Mesendoderm (in vitro differentiated cells): ENCODE measurements at regions not wholly inside any gene's neighbourhood (a gene's known extent, or its start where the extent isn't known, plus 50 kb on each side); places are given as distances from the start of the nearest gene placed in this dataset.

Experiments
- DNase-seq: peaks from one replicate; pipeline ENCODE4 v3.0.0; 2013
- H2AK5ac ChIP-seq: 2 replicates; pipeline ENCODE4 v1.6.1; 2013; ENCODE audit warnings: low read length, inconsistent platforms
- H2BK120ac ChIP-seq: 2 replicates; pipeline ENCODE4 v1.6.1; 2013; ENCODE audit warnings: low read depth, mild to moderate bottlenecking, low read length, moderate library complexity, mixed read lengths
- H2BK15ac ChIP-seq: replicated peaks from 2 replicates; pipeline ENCODE4 v1.6.1; 2013; ENCODE audit warnings: low read depth, mild to moderate bottlenecking, moderate library complexity
- H2BK5ac ChIP-seq: 2 replicates; pipeline ENCODE4 v1.6.1; 2013; ENCODE audit warnings: low read length, inconsistent platforms
- H3K18ac ChIP-seq: 2 replicates; pipeline ENCODE4 v1.6.1; 2013; ENCODE audit warnings: mild to moderate bottlenecking, low read length, mixed read lengths
- H3K23ac ChIP-seq: one replicate; pipeline ENCODE4 v1.6.1; 2013; ENCODE audit warnings: low read length
- H3K27ac ChIP-seq: 2 replicates; pipeline ENCODE4 v1.5.1; 2013; ENCODE audit warnings: low read depth, mild to moderate bottlenecking, inconsistent platforms, low read length, moderate library complexity
- H3K27me3 ChIP-seq: 2 replicates; pipeline ENCODE4 v1.6.1; 2013; ENCODE audit warnings: low read length, control low read depth, mild to moderate bottlenecking, inconsistent platforms; ENCODE audit not compliant: insufficient read depth, poor library complexity
- H3K36me3 ChIP-seq: 2 replicates; pipeline ENCODE4 v1.6.1; 2013; ENCODE audit warnings: low read length, inconsistent platforms; ENCODE audit not compliant: control insufficient read depth, insufficient read depth
- H3K4ac ChIP-seq: one replicate; pipeline ENCODE4 v1.6.1; 2013; ENCODE audit warnings: low read depth, mild to moderate bottlenecking, low read length, moderate library complexity
- H3K4me1 ChIP-seq: 2 replicates; pipeline ENCODE4 v1.6.1; 2013; ENCODE audit warnings: low read depth, low read length, inconsistent platforms; ENCODE audit not compliant: control insufficient read depth
- H3K4me2 ChIP-seq: 2 replicates; pipeline ENCODE4 v1.6.1; 2013; ENCODE audit warnings: low read length
- H3K4me3 ChIP-seq: 2 replicates; pipeline ENCODE4 v1.5.1; 2013; ENCODE audit warnings: mild to moderate bottlenecking, low read length
- H3K56ac ChIP-seq: one replicate; pipeline ENCODE4 v1.6.1; 2013; ENCODE audit warnings: low read length
- H3K79me1 ChIP-seq: 2 replicates; pipeline ENCODE4 v1.6.1; 2013; ENCODE audit warnings: low read length, inconsistent platforms
- H3K79me2 ChIP-seq: 2 replicates; pipeline ENCODE4 v1.6.1; 2013; ENCODE audit warnings: mild to moderate bottlenecking, low read length; ENCODE audit not compliant: control insufficient read depth, insufficient read depth
- H3K9ac ChIP-seq: 2 replicates; pipeline ENCODE4 v1.6.1; 2013; ENCODE audit warnings: low read length, inconsistent platforms
- H4K5ac ChIP-seq: one replicate; pipeline ENCODE4 v1.6.1; 2013; ENCODE audit warnings: low read length
- H4K8ac ChIP-seq: one replicate; pipeline ENCODE4 v1.6.1; 2013; ENCODE audit warnings: low read depth, mild to moderate bottlenecking, control low read depth, low read length, moderate library complexity
- WGBS: extraction: QIAGEN DNeasy Blood & Tissue Kit; methylation state at CpG from one replicate; pipeline ENCODE4 v1.1.7; 2013; ENCODE audit warnings: low lambda C conversion rate, missing lambda C conversion rate; ENCODE audit not compliant: insufficient coverage; ENCODE audit errors: extremely low coverage; 5-methylcytosine and 5-hydroxymethylcytosine counted together

- Histone ChIP-seq H3K23ac (no peak overlapping the region), H3K4me1 (no peaks in the 10 kb centered on the region), H3K56ac (no peak overlapping the region), H3K79me1 (no peaks in the 10 kb centered on the region), H4K8ac (no peak overlapping the region), H3K18ac (no peak overlapping the region), H3K4ac (no peak overlapping the region), H2BK15ac (no peak overlapping the region), H4K5ac (no peak overlapping the region), H3K79me2 (no peaks in the 10 kb centered on the region), H3K36me3 (no peaks in the 10 kb centered on the region), H2AK5ac (no peak overlapping the region), H3K27me3 (no peaks in the 10 kb centered on the region), H2BK5ac (no peak overlapping the region), H2BK120ac (no peak overlapping the region), H3K27ac (no peak overlapping the region), H3K4me3 (no peak overlapping the region), H3K4me2 (no peak overlapping the region), H3K9ac (no peak overlapping the region)
- whole genome bisulfite sequencing, result no CpG with 5 or more reads among the region's 2 CpGs
- DNase-seq, result no peak
These were observed 350.4 kb downstream of the AMY1C start for GRCh38 chr1:104100115-104100514.

- WGBS, result no CpG with 5 or more reads among the region's 5 CpGs
- no peaks in the 10 kb centered on the region for H3K4me1 ChIP-seq
- no peak overlapping the region for H2AK5ac ChIP-seq
- no peak overlapping the region for H3K4me2 ChIP-seq
- no peak overlapping the region for H3K18ac ChIP-seq
- H3K79me1 ChIP-seq, result no peaks in the 10 kb centered on the region
- H3K9ac ChIP-seq, result no peak overlapping the region
- H3K4ac ChIP-seq, result no peak overlapping the region
- no peak overlapping the region for H4K5ac ChIP-seq
- H3K27me3 ChIP-seq, result no peaks in the 10 kb centered on the region
- no peaks in the 10 kb centered on the region for H3K36me3 ChIP-seq
- H4K8ac ChIP-seq, result no peak overlapping the region
- no peak overlapping the region for H3K4me3 ChIP-seq
- no peak overlapping the region for H2BK15ac ChIP-seq
- H3K27ac ChIP-seq, result no peak overlapping the region
- no peak overlapping the region for H2BK120ac ChIP-seq
- H3K79me2 ChIP-seq, result no peaks in the 10 kb centered on the region
- no peak overlapping the region for H3K56ac ChIP-seq
- no peak overlapping the region for H3K23ac ChIP-seq
- DNase-seq, result no peak
- no peak overlapping the region for H2BK5ac ChIP-seq
These were observed 355.8 kb downstream of the AMY1C start for GRCh38 chr1:104105465-104105864.

GRCh38 chr1:104120525-104120924 is 370.8 kb downstream of the AMY1C start:
- H3K79me2 ChIP-seq, result no peaks in the 10 kb centered on the region
- H2BK5ac ChIP-seq, result no peak overlapping the region
- H3K4me3 ChIP-seq, result no peak overlapping the region
- H3K36me3 ChIP-seq, result no peaks in the 10 kb centered on the region
- H3K23ac ChIP-seq, result no peak overlapping the region
- no peak overlapping the region for H3K4ac ChIP-seq
- H3K27me3 ChIP-seq, result no peaks in the 10 kb centered on the region
- no peaks in the 10 kb centered on the region for H3K4me1 ChIP-seq
- no peak overlapping the region for H3K27ac ChIP-seq
- no peak overlapping the region for H3K9ac ChIP-seq
- H4K5ac ChIP-seq, result no peak overlapping the region
- no peak overlapping the region for H3K56ac ChIP-seq
- no peak overlapping the region for H3K4me2 ChIP-seq
- DNase-seq, result no peak
- no peak overlapping the region for H2BK15ac ChIP-seq
- H3K79me1 ChIP-seq, result no peaks in the 10 kb centered on the region
- no peak overlapping the region for H3K18ac ChIP-seq
- H2AK5ac ChIP-seq, result no peak overlapping the region
- no peak overlapping the region for H2BK120ac ChIP-seq
- no peak overlapping the region for H4K8ac ChIP-seq

- H3K23ac ChIP-seq, result no peak overlapping the region
- H3K4me1 ChIP-seq, result no peaks in the 10 kb centered on the region
- no peak overlapping the region for H4K5ac ChIP-seq
- no peak overlapping the region for H2BK5ac ChIP-seq
- no peak overlapping the region for H3K56ac ChIP-seq
- H3K4me2 ChIP-seq, result no peak overlapping the region
- WGBS, result no CpG with 5 or more reads among the region's 4 CpGs
- no peaks in the 10 kb centered on the region for H3K79me1 ChIP-seq
- no peak overlapping the region for H3K9ac ChIP-seq
- H3K27me3 ChIP-seq, result no peaks in the 10 kb centered on the region
- H2BK15ac ChIP-seq, result no peak overlapping the region
- H3K36me3 ChIP-seq, result no peaks in the 10 kb centered on the region
- no peak overlapping the region for H3K18ac ChIP-seq
- H3K27ac ChIP-seq, result no peak overlapping the region
- no peak overlapping the region for H4K8ac ChIP-seq
- DNase-seq, result no peak
- H2AK5ac ChIP-seq, result no peak overlapping the region
- no peaks in the 10 kb centered on the region for H3K79me2 ChIP-seq
- H2BK120ac ChIP-seq, result no peak overlapping the region
- no peak overlapping the region for H3K4me3 ChIP-seq
- no peak overlapping the region for H3K4ac ChIP-seq
These were observed 371.6 kb downstream of the AMY1C start for GRCh38 chr1:104121271-104121670.

- Histone ChIP-seq H2BK5ac (no peak overlapping the region), H2BK15ac (no peak overlapping the region), H4K5ac (no peak overlapping the region), H3K36me3 (no peaks in the 10 kb centered on the region), H3K23ac (no peak overlapping the region), H3K18ac (no peak overlapping the region), H3K4me1 (no peaks in the 10 kb centered on the region), H3K27ac (no peak overlapping the region), H3K4ac (no peak overlapping the region), H3K56ac (no peak overlapping the region), H3K4me3 (no peak overlapping the region), H3K79me1 (no peaks in the 10 kb centered on the region), H4K8ac (no peak overlapping the region), H3K79me2 (no peaks in the 10 kb centered on the region), H2BK120ac (no peak overlapping the region), H3K27me3 (no peaks in the 10 kb centered on the region), H3K9ac (no peak overlapping the region), H2AK5ac (no peak overlapping the region), H3K4me2 (no peak overlapping the region)
- DNase-seq, result no peak
- WGBS, result no CpG with 5 or more reads among the region's 1 CpG
These were observed 375.6 kb downstream of the AMY1C start for GRCh38 chr1:104125266-104125665.

- peak overlapping the region; percentile 85 for H2BK120ac ChIP-seq
- no peak overlapping the region for H3K56ac ChIP-seq
- no peak overlapping the region for H3K9ac ChIP-seq
- no peak overlapping the region for H3K4me3 ChIP-seq
- H3K27me3 ChIP-seq, result no peaks in the 10 kb centered on the region
- H3K23ac ChIP-seq, result no peak overlapping the region
- H4K5ac ChIP-seq, result no peak overlapping the region
- H3K4me1 ChIP-seq, result no peaks in the 10 kb centered on the region
- H3K4me2 ChIP-seq, result no peak overlapping the region
- no peak overlapping the region for H2BK15ac ChIP-seq
- H3K27ac ChIP-seq, result no peak overlapping the region
- WGBS, result no CpG with 5 or more reads among the region's 5 CpGs
- H2BK5ac ChIP-seq, result no peak overlapping the region
- no peak overlapping the region for H3K18ac ChIP-seq
- no peak overlapping the region for H3K4ac ChIP-seq
- no peaks in the 10 kb centered on the region for H3K79me1 ChIP-seq
- no peaks in the 10 kb centered on the region for H3K79me2 ChIP-seq
- H3K36me3 ChIP-seq, result no peaks in the 10 kb centered on the region
- no peak for DNase-seq
- no peak overlapping the region for H4K8ac ChIP-seq
- no peak overlapping the region for H2AK5ac ChIP-seq
These were observed 376.3 kb downstream of the AMY1C start for GRCh38 chr1:104125970-104126369.
